ENCODE measurements at regions not wholly inside any gene's neighbourhood (a gene's known extent, or its start where the extent isn't known, plus 50 kb on each side); places are given as distances from the start of the nearest gene placed in this dataset.

- TF ChIP-seq ATF2 (CRISPR knock-in tag; IDR thresholded peaks at IDR 0.05; ENCODE audit: borderline replicate concordance, low read depth) (no peak), OVOL2 (CRISPR knock-in tag; IDR thresholded peaks at IDR 0.05; ENCODE audit: borderline replicate concordance) (no peak), FOXJ3 (CRISPR knock-in tag; IDR thresholded peaks at IDR 0.05; ENCODE audit: borderline replicate concordance) (no peak), USF1 (CRISPR knock-in tag; IDR thresholded peaks at IDR 0.05) (no peak), JAZF1 (CRISPR knock-in tag; IDR thresholded peaks at IDR 0.05) (no peak), CREB1 (CRISPR knock-in tag; IDR thresholded peaks at IDR 0.05) (no peak), ZNF263 (CRISPR knock-in tag; IDR thresholded peaks at IDR 0.05; ENCODE audit: low read depth) (no peak), E2F4 (CRISPR knock-in tag; IDR thresholded peaks at IDR 0.05; ENCODE audit: borderline replicate concordance, low read depth) (no peak), CDX4 (CRISPR knock-in tag; IDR thresholded peaks at IDR 0.05; ENCODE audit: borderline replicate concordance) (no peak)
These were observed 517.1 kb downstream of the EPHA3 start (continued) for GRCh38 chr3:89624494-89624893.

GRCh38 chr3:89625945-89626344 lies 518.5 kb downstream of the EPHA3 start:
- H3K27me3 Mint-ChIP-seq (ENCODE audit: low read depth) = no peaks in the 10 kb centered on the region
- no peaks in the 10 kb centered on the region for H3K36me3 Mint-ChIP-seq
- H3K9me3 Mint-ChIP-seq = peaks cover 16% of the 10 kb centered on the region
- TF ChIP-seq ZNF532 (CRISPR knock-in tag; IDR thresholded peaks at IDR 0.05; ENCODE audit: borderline replicate concordance) (no peak), ZMAT4 (CRISPR knock-in tag; IDR thresholded peaks at IDR 0.05) (no peak), KAT7 (CRISPR knock-in tag; IDR thresholded peaks at IDR 0.05; ENCODE audit: borderline replicate concordance) (no peak), ZBTB43 (CRISPR knock-in tag; IDR thresholded peaks at IDR 0.05) (no peak), TEAD4 (CRISPR knock-in tag; IDR thresholded peaks at IDR 0.05) (no peak), SMAD3 (CRISPR knock-in tag; IDR thresholded peaks at IDR 0.05; ENCODE audit: borderline replicate concordance) (no peak), ZNF317 (CRISPR knock-in tag; IDR thresholded peaks at IDR 0.05; ENCODE audit: borderline replicate concordance, low read depth) (no peak)
- no peak for ATAC-seq
- H3K4me1 Mint-ChIP-seq = no peaks in the 10 kb centered on the region
- ChIA-PET POLR2A (no interaction called here), CTCF (no interaction called here)
- no peak overlapping the region for H3K4me3 Mint-ChIP-seq
- H3K27ac Mint-ChIP-seq = no peak overlapping the region
- DNase-seq (ENCODE audit: low spot score) = no peak

Measured in WTC11 (cell line).